Ovary (tissue), 3 donors: ENCODE measurements at regions not wholly inside any gene's neighbourhood (a gene's known extent, or its start where the extent isn't known, plus 50 kb on each side); places are given as distances from the start of the nearest gene placed in this dataset.

Experiments used
- CTCF ChIP-seq, 3 donors: fragments of 450-650 bp in 2 of 3; fragments of 200-600 bp in 1 of 3; IDR thresholded peaks; one replicate each; pipeline versions ENCODE4 v1.5.1 to v1.8.0; 2016 to 2022; ENCODE audit warnings: antibody characterized with exemption in 3 of 3, mild to moderate bottlenecking in 1 of 3
- POLR2A ChIP-seq: fragments of 450-650 bp; IDR thresholded peaks from one replicate; pipeline ENCODE4 v1.6.1; 2017; ENCODE audit warnings: antibody characterized with exemption, mild to moderate bottlenecking, moderate library complexity
- donor health status: DM: no; HTN: no; CAD: no.

- TF ChIP-seq CTCF (IDR thresholded peaks at IDR 0.05) (no peak), POLR2A (no peak)
Observed at GRCh38 chr4:33724685-33725084, 2519.6 kb downstream of the ARAP2 start.
